ENCODE measurements at regions not wholly inside any gene's neighbourhood (a gene's known extent, or its start where the extent isn't known, plus 50 kb on each side); places are given as distances from the start of the nearest gene placed in this dataset.

DNA sequence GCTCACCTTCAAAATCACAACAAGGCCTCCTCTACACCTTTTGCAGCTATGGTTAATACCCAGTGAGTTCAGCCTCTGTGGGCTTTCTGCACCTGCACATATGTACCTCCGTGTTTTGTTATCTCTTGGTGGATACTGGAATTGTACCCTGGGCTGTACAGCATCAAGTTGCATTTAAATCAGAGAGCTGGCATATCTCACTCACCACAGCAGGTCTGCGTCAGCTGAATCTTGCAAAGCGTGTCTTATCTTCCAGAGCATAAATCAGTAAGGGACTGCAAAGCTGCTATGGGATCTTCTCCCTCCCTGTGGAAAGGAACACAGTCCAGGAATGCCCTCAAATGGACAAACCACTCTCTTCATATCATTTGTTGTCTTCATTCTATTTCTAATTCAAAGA is 1048.7 kb downstream of the UQCRFS1 start:
- TF ChIP-seq CTCF (IDR thresholded peaks at IDR 0.05) (no peak), NFYB (CRISPR knock-in tag; conservative IDR thresholded peaks at IDR 0.05; ENCODE audit: low read depth) (no peak), FOXJ3 (CRISPR knock-in tag; IDR thresholded peaks at IDR 0.05; ENCODE audit: borderline replicate concordance) (no peak), TEAD4 (CRISPR knock-in tag; IDR thresholded peaks at IDR 0.05) (no peak), CREB1 (CRISPR knock-in tag; IDR thresholded peaks at IDR 0.05) (no peak), ATF2 (CRISPR knock-in tag; IDR thresholded peaks at IDR 0.05; ENCODE audit: borderline replicate concordance, low read depth) (no peak), FOXP1 (CRISPR knock-in tag; IDR thresholded peaks at IDR 0.05; ENCODE audit: borderline replicate concordance) (no peak), RORB (CRISPR knock-in tag; IDR thresholded peaks at IDR 0.05) (no peak), ESRRA (CRISPR knock-in tag; IDR thresholded peaks at IDR 0.05; ENCODE audit: borderline replicate concordance) (no peak)
- TF ChIP-seq, protein P1, sequence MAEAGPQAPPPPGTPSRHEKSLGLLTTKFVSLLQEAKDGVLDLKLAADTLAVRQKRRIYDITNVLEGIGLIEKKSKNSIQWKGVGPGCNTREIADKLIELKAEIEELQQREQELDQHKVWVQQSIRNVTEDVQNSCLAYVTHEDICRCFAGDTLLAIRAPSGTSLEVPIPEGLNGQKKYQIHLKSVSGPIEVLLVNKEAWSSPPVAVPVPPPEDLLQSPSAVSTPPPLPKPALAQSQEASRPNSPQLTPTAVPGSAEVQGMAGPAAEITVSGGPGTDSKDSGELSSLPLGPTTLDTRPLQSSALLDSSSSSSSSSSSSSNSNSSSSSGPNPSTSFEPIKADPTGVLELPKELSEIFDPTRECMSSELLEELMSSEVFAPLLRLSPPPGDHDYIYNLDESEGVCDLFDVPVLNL (CRISPR knock-in tag; IDR thresholded peaks at IDR 0.05; ENCODE audit: borderline replicate concordance, low read depth): no peak
- TF ChIP-seq, protein P2, sequence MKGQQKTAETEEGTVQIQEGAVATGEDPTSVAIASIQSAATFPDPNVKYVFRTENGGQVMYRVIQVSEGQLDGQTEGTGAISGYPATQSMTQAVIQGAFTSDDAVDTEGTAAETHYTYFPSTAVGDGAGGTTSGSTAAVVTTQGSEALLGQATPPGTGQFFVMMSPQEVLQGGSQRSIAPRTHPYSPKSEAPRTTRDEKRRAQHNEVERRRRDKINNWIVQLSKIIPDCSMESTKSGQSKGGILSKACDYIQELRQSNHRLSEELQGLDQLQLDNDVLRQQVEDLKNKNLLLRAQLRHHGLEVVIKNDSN (CRISPR knock-in tag; IDR thresholded peaks at IDR 0.05): no peak

Data from WTC11 (cell line).